GM19238 (cell line): ENCODE measurements at regions not wholly inside any gene's neighbourhood (a gene's known extent, or its start where the extent isn't known, plus 50 kb on each side); places are given as distances from the start of the nearest gene placed in this dataset.

ENCODE experiments used
- DNase-seq: peaks from one replicate; pipeline ENCODE4 v3.0.0; 2011; ENCODE audit warnings: low spot score; ENCODE audit not compliant: insufficient read length

DNA sequence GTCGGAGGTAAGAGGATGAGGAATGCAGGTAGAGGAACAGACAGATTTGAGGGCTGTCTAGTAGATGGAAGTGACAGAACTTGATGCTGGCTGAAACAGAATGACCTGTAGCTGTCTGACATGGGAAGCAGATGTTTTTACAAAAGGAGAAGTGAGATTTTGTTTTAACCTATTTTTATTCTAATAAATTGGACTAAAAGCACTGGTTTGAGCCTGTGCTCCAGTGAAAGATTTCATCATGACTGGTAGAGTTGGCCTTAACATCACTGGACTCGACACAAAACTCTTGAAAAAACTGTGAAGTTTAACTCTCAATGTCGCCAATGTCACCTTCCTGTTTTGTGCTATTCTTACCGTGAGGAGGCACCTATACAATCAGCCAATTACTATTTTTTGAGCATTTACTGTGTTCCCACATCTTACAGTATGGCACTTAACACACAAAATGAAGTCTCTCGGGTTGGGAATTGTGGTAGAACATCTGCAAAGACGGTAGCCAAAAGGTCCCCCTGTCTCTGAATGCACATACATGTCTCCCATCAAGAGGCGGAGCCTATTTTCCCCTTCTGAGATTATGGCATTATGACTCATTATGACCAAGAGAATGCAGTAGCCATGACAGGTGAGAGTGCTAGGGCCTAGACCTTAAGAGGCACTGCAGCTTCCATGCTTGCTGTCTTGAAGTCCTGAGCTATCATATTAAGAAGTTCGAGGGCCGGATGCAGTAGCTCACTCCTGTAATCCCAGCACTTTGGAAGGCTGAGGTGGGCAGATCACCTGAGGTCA is 93.2 kb downstream of the FOXF2 start:
- DNase-seq: peak; percentile 17

DNA sequence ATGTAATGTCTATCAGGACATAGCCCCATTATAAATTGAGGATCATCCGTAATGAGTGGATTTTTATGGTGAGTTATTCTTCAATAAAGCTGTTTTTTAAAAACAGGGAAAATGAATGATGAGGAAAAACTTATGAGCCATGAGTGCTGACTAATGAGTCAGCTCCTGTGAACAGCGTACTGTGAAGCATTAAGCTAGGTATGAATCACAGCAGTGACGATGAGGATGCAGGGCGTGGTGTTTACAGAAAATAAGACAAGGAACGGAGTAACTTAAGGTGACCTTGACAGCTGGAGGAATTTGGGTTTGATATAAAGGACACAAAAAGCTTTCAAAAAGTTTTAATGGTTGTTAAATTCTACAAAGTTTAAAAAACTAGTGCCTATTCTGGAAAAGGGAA is 96.3 kb downstream of the FOXF2 start:
- DNase-seq: no peak

DNA sequence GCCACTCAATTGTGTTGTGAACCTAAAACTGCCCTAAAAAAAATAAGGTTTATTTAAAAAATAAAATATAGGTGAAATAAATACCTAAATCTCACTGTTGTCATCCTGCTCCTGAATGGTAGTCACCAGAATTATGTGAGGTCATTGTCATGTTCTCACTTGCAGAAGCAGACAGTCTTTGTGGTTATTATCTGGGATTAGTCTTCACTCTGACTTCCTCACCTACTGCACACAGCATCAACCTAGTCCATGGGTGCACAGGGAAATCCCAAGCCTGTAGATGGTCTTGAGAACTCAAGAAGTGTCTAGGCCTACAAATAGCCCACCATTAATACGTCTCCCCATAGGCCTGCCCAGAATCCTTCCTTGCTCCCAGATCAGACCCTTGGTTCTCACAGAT is 97.0 kb downstream of the FOXF2 start:
- DNase-seq: no peak

DNA sequence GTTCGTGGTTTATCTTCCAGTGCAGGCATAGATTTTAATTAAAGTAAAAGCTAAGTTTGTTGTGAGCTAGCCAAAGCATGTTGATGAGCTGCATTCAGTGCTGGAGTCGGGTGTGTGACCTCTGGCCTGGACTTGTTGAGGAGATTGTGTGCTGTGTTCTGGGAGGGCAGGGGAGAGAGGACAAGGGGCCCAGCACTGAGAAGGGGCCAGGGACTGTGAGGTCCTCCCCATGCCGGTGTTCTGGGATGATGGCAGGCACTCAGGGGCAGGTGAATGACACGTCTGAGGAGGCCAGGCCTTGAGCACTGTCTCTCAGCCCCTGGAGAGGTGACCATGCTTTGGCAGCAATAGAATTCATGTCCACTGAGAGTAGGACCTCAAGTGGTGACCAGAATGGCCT is 97.9 kb downstream of the FOXF2 start:
- no peak for DNase-seq

DNA sequence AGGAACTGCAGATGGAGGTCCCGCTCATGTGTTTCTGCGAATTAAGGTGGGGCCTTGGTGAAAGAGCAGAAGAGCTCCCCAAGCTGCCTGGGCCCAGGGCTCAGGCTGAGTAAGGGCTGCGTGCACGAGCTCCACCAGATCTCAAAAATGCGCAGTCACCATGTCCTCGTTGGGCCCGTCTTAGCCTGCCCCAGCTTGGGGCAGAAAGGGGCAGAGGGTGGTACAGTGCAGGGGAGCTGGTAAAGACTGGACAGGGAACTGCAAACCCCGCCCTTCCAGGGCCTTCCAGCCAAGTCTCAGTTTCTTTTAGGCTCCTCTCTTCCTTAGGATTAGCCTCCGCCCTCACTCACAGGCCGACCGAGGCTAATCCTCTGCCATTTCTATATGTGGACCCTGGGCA is 101.6 kb downstream of the FOXF2 start:
- DNase-seq: no peak

DNA sequence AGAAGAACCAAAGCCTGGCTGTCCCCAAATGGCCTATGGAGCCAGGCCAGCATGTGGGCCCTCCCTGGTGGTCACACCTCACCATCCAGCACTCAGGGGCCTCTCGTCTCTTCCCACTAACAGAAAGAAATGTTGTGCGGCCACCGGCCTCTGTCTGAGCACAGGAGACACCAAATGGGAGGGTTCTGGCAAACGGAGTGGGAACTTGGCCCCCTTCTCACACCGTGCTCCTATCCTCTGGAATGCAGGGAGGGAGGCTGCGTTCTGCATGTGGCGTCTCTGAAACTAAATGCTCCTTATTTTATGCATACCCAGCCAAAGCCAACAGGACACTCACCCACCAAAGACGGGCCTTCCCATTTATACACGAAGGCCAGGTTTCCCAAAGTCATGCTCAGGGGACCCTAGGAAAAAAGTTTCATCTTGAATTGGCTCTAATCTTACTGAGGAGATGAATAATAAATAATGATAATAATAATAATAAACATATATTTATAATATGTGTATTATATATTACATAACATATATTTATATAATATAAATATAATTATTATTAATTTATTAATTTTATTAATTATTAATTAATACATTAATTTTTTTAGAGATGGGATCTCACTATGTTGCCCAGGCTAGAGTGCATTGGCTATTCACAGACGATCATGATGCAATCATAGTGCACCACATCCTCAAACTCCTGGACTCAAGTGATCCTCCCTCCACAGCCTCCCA is 102.4 kb downstream of the FOXF2 start:
- no peak for DNase-seq

DNA sequence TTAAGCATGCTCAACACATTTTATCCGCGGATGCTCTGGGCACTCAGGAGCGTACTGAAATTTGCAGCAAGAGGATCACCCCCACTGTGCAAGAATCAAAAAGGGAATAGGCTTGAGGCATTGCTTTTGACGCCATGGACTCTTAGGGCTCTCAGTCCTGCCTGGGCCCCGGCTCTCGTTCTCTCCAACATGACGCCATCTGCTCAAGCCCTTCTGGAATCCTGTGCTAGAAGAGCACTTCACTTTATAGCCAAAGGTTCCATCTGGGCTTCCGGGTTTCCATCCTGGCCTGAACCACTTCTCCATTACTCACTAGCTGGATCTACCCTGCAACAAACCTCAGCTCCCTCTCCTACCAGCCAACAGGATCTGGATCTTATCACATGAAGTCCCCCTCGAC is 105.3 kb downstream of the FOXF2 start:
- no peak for DNase-seq

DNA sequence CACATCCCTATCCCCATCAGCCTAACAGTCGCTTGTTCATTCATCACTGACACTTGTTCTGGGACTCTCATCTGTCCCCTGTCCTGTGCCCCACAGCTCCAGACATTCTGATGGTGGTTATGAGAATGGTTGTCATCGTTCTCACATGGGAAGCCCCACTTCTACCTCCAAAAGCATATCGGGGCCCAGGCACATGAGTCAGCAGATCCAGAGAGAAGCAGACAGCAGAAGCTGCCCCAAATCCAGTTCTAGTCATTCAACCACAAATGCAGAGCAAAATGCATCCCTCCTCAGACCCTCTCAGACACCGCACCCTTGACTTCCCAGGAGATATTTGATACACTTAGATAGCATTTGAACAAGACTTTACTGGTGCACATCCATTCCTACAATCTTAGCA is 106.0 kb downstream of the FOXF2 start:
- DNase-seq: no peak

DNA sequence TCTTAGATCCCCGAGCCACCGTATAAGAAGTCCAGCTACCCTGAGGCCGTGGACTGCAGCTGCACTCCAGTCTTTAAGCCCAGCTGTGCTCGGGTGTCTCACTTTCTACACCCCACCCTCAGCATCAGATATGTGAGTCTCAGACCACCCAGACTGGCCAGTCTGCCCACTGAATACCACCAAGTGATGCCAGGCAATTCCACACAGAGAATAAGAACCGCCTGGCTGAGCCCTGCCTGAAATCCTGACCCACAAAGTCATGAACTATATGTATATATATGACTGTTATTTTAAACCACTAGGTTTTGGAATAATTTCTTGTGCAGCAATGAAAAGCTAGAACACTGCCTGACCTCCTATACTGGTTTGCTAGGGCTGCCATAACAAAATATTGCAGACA is 106.7 kb downstream of the FOXF2 start:
- DNase-seq: no peak

DNA sequence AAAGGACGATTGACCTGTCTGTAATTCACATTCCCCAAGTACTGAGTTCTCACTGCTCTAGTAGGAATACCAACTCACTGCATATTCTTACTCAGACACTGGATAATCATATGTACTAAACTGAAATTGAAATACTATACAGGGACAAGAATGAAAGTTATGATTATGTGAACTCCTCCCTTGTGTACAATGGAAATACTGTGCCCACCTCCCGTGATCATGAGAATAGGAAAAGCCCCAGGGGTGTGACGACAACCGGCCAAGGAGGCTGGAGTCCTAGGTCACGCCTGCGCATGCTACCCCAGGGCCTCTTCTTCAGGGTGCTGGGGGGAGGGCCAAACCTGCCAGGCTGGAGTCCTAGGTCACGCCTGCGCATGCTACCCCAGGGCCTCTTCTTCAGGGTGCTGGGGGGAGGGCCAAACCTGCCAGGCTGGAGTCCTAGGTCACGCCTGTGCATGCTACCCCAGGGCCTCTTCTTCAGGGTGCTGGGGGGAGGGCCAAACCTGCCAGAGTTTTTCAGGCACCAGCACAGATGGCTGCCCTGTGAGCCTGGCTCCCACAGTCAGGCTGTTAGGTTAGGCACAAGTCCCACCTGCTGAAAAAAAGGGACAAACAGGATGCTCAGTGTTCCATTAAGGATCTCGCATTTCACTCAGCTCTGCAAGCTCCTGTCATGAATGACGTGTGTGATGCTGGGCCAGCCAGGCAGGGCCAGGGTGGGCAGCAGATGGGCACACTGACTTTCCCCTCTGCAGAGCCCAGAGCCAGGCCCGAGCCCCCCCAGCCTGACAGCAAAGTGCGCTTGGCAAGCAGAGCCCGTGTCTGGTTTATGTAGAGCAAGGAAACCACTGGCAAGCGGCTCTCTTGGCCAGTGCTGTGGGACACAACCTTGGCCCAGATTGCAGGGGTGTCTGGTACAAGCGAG is 107.7 kb downstream of the FOXF2 start:
- no peak for DNase-seq

DNA sequence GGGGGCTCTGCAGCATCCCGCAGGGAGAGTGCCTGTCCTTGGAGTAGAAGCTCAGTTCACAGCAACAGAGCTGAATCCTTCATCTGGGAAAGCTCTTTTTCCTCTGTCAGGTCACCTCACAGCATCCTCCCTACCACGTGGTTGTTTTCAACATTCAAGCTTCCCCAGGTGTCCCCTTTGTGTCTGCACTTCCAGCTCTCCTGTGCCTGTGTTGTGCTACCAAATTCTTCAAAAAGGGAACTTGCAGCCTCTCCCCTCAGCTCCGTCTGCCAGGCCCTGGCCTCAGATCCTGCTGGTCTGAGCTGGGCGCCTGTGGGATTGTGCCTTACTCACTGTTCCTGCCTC is 108.4 kb downstream of the FOXF2 start:
- no peak for DNase-seq

DNA sequence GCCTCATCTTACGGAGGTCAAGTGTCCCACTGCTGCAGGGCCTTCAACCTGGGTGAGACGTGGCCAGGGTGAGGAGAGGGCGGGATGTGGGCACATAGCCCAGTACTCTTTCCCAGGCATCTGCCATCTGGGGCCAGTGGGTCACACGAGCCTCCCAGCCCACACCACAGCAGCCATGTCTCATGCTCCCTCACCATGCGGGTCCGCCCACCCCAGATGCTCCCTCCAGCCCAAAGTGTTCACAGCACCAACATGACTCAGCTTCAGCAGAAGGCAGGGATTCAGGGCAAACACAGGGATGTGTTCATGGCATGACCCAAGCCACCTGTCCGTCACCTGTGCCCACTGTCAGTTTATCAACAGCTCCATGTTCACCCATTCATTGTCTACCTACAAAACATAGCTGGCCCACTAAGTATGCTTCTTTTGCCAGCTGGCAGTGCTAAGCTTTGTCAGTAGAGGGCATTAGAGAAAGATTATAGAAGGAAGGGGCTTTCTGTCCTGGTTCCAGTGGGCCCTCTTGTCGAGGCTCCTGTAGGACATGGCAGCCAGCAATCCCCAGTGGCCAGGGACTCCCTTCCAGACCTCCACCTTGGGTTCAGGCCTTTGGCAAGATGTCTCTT is 109.2 kb downstream of the FOXF2 start:
- DNase-seq: no peak

DNA sequence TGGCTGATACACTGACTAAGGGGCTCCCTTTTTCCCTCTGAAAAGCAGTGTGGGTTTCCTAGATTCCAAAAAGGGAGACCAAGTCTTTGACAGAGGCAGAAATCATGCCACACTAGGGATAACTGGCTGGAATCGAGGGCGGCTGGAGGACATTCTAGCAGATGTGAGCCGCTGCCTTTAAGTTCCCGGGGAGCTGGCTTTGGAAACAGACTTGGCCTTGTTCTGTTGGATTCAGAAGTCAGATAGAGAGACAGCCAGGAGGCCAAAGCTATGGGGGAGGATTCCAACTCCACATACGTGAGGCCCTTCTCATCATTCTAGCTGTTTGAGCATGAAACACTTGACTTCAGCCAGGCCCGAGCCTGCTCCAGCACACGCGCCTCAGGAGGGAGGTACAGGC is 109.9 kb upstream of the FOXC1 start:
- no peak for DNase-seq

DNA sequence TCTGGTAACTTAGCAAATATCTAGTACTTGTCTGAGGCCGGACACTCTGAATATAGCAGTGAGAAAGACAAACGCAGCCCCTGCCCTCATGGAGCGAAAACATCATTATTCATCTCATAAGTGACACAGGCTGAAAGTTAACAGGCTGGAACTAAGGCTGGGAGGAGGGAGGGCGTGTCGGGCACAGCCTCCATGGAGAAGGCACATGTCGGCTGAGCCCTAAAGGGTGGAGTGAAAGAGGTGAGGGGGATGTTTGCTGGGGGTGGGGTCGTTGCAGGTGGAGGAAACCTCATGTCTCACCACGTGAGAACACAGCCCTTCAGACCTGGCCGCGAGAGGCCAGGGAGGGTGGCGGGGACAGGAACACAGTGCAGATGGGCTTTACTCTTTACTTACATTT is 108.8 kb upstream of the FOXC1 start:
- DNase-seq: no peak

DNA sequence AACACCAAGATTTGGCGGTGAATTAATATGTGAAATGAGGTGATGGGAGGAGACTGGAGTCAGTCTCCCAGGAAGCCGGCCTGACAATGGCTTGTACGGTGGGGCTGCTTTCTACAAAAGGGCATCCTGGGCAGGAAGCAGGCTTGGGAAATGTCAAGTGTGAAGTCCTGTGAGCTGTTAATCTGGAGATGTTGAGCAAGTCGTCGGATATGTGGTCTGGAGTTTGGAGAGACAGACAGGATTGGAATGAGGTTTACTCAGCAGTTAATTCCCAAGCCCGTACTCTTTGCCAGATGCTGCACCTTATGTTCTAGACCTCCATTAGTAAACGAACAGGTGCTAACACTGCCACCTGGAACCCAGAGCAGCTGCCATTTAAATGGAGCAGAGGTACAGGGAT is 107.7 kb upstream of the FOXC1 start:
- no peak for DNase-seq

DNA sequence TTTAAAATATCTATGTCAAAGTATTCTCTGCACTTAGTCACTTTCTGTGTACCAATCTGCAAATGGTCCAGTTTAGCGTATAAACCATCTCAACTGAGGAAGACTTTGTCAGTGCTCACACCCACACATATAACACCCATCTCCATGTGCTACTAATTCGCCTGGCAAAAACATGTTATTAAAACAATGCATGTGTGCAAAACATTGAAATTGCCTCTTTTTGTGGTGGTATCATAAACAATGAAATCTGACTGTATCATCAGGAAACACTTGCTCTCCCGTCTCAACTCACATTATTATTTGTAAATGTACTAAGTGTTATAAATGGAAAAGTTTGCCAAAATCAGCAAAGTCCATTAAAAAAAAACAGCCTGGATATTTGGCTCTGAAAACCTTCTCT is 105.9 kb upstream of the FOXC1 start:
- no peak for DNase-seq

DNA sequence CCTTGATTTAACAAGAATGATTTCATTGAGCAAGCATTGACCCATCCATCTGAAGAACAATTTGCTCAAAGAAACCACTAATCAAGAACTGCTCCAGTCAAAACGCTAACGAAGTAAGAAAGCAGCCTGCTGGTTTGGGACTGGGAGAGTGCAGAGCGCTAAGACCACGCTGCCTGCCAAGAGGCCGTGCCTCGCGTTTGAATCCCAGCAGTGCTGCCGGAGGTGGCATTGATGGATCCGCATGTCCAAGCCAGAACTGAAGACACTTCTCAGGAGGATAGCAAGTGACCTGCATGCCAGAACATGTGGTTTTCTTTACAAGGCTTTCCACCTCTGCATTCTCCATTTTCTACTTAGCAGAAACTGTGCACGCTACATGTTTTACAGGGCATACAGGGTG is 105.2 kb upstream of the FOXC1 start:
- no peak for DNase-seq

DNA sequence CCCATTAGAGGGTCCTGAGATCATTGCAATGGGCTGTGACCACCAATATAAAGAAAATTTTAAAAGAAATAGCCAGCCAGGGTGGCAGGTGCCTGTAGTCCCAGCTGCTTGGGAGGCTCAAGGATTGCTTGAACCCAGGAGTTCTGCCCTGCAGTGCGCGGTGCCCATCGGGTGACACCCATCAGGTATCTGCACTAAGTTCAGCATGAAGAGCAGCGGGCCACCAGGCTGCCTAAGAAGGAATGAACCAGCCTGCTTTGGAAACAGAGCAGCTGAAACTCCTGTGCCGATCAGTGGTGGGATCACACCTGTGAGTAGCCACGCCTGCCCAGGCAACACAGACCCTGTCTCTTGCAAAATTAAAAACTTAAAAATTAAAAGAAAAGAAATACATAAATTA is 102.5 kb upstream of the FOXC1 start:
- DNase-seq: no peak

DNA sequence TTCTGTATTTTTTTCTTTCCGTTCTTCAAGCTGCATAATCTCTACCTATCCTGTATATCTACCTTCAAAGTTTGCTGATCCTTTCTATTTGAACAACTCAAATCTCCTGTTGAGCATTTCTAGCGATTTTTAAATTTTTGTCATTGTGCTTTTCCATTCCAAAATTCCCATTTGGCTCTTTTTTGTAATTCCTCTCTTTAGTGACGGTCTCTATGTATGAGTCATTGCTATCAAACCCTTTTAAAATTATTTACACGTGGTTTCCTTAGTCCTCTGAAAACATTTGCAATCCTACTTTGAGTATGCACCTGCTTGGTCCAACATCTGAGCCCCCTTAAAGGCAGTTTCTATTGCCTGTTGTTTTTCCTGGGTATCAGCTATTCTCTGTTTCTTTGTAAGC is 100.5 kb upstream of the FOXC1 start:
- no peak for DNase-seq

DNA sequence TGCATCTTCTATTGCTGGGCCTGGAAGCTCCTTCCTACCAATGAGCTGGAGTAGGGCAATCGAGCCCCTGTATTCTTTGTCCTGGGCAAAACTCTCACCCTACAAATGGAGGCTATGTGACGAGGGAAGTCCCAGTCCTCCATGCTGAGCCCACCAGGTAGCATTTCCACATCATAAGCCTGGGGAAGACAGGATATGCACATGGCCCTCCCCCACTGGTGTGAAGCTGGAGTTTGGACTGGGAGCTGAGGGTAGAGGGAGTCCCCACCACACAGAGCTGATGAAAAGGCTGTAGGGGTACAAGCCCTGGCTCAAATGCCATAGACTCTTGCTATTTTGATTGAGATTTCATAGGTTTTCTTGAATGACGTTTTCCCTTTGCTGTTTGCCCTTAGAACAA is 99.5 kb upstream of the FOXC1 start:
- no peak for DNase-seq

DNA sequence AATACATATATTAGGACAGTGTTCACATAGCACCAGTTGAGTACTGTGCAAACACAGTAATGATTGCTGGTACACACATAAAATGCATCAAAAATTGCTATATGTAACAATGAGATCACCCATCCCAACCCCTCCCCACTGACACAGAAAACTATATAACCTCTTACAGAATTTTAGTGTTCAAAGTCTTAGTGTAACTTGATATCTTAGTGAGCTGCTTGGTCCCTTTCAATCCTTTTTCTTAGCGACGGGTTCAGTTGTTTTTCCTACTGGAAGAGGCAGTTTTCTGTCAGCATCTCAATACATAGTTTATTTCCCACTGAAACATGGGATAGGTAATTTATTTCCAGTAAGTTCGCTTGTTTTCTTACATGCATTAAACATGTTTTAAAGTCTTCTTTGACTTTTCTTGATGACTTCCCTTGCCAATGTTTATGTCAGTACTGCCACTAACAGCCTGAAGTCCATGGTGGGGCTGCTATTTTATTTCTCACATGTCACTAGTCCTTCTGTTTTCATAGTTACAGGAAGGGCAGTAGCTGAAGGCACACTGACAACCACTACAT is 96.4 kb upstream of the FOXC1 start:
- DNase-seq: no peak
